ENCODE measurements at regions not wholly inside any gene's neighbourhood (a gene's known extent, or its start where the extent isn't known, plus 50 kb on each side); places are given as distances from the start of the nearest gene placed in this dataset.
"Not testable (repeated sequence)": the region's sequence is repeated elsewhere in the genome, so short reads cannot be mapped to it uniquely, and the experiment has no call there.

- DNase-seq = no peak
Measured at GRCh38 chr20:58579069-58579818, 64.0 kb upstream of the APCDD1L start.

- DNase-seq = no peak
Measured at GRCh38 chr20:58577871-58578598, 62.8 kb upstream of the APCDD1L start.

GRCh38 chr20:58577139-58577806 is 62.1 kb upstream of the APCDD1L start:
- DNase-seq = no peak

- DNase-seq = no peak
Measured at GRCh38 chr20:58576603-58576970, 61.4 kb upstream of the APCDD1L start.

- peak; percentile 60 for DNase-seq
Measured at GRCh38 chr20:58575776-58576602, 60.8 kb upstream of the APCDD1L start.

- DNase-seq = no peak
Measured at GRCh38 chr20:58574469-58574868, 59.3 kb upstream of the APCDD1L start.

- DNase-seq = no peak
Measured at GRCh38 chr20:58573986-58574385, 58.8 kb upstream of the APCDD1L start.

- no peak for DNase-seq
Measured at GRCh38 chr20:58573257-58573656, 58.1 kb upstream of the APCDD1L start.

GRCh38 chr20:58572428-58572763 is 57.2 kb upstream of the APCDD1L start:
- not testable (repeated sequence) for DNase-seq

GRCh38 chr20:58571693-58572427 is 56.7 kb upstream of the APCDD1L start:
- DNase-seq = no peak

- no peak for DNase-seq
Measured at GRCh38 chr20:58571356-58571692, 56.1 kb upstream of the APCDD1L start.

GRCh38 chr20:58570204-58570859 is 55.1 kb upstream of the APCDD1L start:
- no peak for DNase-seq

GRCh38 chr20:58569241-58570125 is 54.3 kb upstream of the APCDD1L start:
- DNase-seq = no peak

- no peak for DNase-seq
Measured at GRCh38 chr20:58568483-58569240, 53.5 kb upstream of the APCDD1L start.

- DNase-seq = no peak
Measured at GRCh38 chr20:58568126-58568482, 52.9 kb upstream of the APCDD1L start.

- DNase-seq = no peak
Measured at GRCh38 chr20:58567437-58567836, 52.2 kb upstream of the APCDD1L start.

GRCh38 chr20:58566981-58567380 is 51.8 kb upstream of the APCDD1L start:
- no peak for DNase-seq

GRCh38 chr20:58565461-58566175 is 50.4 kb upstream of the APCDD1L start:
- no peak for DNase-seq
